GM18498 (cell line): ENCODE measurements at regions not wholly inside any gene's neighbourhood (a gene's known extent, or its start where the extent isn't known, plus 50 kb on each side); places are given as distances from the start of the nearest gene placed in this dataset.
"Not testable (repeated sequence)": the region's sequence is repeated elsewhere in the genome, so short reads cannot be mapped to it uniquely, and the experiment has no call there.

Experiments used
- ATAC-seq: cut with Tn5 transposase; IDR thresholded peaks from one replicate; pipeline ENCODE4 v1.9.1; 2021; ENCODE audit warnings: mild to moderate bottlenecking, moderate library complexity; ENCODE audit not compliant: unreplicated experiment

DNA sequence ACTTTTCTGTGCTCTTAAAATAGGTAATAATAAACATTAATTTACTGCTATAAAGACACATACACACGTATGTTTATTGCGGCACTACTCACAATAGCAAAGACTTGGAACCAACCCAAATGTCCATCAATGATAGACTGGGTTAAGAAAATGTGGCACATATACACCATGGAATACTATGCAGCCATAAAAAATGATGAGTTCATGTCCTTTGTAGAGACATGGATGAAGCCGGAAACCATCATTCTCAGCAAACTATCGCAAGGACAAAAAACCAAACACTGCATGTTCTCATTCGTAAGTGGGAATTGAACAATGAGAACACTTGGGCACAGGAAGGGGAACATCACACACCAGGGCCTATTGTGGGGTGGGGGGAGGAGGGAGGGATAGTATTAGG, 97.4 kb upstream of the NR5A2 start:
- ATAC-seq: not testable (repeated sequence)

DNA sequence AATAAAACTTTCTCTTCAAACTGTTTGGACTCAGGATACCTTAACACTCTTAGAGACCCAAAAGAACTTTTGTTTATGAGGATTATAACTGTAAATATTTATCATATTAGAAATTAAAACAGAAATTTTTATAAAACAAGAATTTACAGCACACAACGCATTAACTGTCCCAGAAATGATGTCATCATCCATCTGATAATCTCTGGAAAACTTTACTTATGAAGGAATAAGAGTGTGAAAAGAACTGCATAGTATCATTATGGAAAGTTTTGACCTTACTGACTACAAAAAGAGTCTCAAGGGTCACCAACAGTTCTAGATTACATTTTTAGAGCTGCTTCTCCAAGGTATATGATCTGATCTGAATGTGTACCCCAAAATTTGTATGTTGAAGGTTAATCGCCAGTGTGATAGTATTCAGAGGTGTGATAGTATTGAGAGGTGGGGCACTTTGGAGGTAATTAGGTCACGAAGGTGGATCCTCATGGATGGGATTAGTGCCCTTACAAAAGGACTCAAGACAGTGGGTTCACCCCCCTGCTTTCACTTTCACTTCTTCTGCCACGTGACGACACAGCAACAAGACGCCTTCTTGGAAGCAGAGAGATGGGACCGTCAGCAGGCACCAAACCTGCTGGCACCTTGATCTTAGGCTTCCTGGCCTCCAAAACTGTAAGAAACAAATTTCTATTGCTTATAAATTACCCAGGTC, 95.7 kb upstream of the NR5A2 start:
- no peak for ATAC-seq

DNA sequence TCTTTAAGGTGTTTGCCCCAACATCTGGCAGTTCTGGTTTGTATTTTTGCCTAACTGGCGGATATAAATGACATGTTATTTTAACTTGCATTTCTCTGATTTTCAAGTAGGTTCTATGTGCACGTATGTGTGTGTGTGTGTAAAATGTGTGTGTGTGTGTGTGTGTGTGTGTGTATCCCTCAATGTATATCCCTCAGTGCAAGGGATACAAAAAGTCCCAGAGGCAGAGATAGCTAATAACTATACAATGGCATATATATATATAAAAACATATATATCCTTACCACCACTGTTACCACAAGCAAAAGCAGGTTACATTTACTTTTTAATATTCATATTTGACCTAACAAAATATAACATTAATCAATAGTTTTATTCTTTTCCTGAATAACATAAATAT, 95.0 kb upstream of the NR5A2 start:
- no peak for ATAC-seq

DNA sequence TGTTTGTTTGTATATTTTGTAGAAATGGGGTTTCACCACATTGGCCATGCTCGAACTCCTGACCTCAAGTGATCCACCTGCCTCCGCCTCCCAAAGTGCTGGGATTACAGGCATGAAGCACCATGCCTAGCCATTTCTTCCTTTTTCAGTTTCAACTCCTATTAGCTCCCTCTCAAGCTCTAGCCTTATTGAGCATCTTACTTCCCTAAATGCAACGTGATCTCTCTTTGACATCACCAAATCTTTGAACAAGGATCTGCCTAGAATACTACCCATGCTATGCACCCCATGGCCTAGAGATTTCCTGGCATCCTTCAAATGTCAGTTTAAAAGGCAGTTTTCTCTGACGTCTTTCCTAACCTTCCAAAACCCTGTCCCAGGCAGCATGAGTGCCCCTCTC, 91.1 kb upstream of the NR5A2 start:
- ATAC-seq: no peak

DNA sequence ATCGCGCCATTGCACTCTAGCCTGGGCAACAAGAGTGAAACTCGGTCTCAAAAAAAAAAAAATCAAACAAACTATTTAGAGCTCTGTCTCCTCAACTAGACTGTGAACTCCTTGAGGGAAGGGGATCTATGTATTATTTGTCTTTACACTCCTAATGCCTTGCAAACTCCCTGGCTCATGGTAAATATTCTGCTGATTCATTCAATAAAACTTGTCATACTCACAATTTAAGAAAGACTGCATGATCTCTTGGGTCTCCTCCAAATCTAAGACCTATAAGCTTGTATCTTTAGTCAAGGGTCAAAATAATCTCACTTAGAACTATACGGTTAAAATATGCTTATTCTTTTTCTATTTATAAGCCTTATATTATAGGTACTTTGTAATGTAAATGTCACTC, 90.3 kb upstream of the NR5A2 start:
- ATAC-seq: no peak

DNA sequence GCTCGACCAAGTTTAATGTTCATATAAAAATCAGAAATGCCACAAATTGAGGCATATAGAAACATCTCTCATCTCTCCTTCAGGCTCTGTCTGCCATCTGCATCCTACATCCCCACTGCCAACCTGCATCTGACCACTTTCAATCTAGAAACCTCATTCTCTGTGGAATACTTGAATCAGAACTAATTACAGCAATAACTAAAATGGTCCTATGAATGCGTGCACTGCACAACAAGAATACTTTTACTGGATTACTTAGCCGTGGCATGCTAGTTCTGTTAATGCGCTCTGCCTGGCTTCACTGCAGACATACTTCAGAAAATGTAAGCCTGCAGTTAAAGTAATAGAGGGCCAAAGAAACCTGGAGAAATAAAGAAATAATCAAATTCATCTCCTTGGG, 89.8 kb upstream of the NR5A2 start:
- no peak for ATAC-seq

DNA sequence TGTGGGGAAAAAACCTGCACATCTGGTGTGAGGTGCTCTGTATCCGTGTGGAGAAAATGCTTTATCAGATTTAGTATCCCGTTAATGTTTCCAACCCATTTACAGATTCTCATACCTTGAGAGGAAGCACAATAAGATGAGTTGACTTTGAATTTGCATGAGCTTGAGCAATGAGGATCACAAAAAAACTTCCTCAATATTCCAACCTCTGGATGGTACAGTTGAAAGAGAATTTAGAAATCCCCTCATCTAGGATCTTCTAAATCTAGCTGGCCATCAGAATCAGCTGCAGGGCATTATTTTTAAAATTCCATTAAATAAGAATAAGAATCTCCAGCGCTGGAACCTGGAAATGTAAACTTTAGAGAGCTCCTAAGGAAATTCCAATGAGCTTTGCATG, 82.5 kb upstream of the NR5A2 start:
- ATAC-seq: no peak

DNA sequence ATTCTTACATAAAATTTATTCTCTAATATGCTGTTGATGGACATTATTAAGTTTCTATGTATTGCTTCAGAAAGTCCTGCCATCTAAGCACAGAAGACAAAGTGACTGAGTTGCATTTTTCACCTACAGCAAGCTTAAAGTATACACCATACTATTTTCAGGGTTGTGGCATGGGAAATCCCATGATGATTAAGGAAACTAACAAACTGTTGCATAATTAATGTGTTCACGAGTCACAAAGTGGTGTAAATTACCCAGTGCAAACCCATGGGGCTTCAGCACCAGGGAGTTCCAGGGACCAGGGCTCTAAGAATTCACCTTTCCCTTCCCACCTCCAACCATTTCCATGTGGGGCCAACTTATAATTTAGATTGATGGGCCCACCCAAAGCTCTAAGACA, 81.9 kb upstream of the NR5A2 start:
- ATAC-seq: no peak

DNA sequence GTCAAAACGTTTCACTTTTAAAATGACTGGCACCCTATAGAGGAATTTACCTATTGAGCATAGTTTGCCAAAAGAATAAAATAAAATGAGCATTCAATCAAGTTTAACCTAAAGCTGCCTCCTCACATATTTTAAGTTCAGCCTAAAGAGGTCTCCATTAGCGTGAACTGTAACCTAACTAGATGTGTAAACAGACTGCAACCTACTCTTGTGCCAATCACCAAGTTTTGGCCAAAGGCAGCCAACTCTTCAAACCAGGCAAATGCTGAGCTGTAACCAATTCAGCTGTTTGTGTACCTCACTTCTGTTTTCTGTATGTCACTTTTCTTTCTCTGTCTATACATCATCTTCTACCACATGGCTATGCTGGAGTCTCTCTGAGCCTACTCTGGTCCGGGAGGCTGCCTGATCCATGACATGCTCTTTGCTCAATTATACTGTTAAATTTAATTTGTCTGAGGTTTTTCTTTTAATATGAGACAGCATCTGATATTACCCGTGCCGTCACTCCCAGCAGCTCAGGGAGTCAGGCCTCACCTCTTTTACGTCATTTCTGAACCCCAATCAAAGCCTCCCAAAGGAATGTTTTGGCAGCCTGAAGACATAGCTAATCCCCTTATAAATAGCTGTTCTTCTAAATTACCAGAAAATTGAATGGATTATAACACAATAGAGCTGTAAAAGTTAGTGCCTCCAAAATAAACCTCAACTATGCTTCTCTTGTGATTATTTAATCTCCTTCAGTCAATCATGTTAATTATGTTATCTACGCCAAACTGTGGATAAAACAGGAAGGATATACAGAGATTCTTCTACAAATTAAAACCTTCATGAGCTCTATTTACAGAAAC, 81.0 kb upstream of the NR5A2 start:
- no peak for ATAC-seq

DNA sequence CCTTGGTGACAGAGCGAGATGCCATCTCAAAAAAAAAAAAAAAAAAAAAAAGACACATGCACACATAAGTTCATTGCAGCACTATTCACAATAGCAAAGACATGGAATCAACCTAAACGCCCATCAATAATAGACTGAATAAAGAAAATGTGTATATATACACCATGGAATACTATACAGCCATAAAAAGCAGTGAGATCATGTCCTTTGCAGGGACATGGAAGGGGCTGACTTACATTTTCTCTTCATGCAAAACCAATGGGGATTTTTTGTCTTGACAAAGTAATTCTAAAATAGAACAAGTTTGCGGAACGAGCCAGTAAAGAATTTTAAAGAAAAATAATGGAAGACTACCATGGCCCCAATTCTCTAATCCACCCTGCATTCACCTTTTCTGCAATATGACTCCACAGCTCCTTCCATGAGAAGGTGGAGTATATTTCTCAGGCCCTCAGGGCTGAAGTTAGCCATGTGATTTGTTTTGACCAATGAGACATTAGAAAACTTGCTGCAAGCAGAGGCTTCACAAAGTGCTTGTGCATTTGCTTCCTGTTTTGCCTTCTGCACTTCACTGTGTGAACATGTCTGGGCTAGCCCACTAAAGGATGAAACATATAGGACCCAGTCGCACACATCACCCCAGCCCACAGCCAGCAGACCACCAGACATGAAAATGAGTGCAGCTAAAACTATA, 78.8 kb upstream of the NR5A2 start:
- ATAC-seq: peak; percentile 65

DNA sequence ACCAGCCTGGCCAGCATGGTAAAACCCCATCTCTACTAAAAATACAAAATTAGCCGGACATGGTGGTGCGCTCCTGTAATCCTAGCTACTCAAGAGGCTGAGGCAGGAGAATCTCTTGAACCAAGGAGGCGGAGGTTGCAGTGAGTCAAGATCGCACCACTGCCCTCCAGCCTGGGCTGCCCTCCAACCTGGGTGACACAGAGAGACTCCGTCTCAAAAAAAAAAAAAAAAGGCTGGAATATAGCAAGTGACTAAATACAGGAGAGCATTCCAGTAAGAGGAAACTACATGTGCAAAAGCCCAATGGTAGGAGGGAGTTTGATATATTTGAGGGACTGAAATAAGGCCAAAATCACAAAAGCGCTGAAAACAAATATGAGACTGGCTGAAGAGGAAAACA, 76.5 kb upstream of the NR5A2 start:
- ATAC-seq: not testable (repeated sequence)

DNA sequence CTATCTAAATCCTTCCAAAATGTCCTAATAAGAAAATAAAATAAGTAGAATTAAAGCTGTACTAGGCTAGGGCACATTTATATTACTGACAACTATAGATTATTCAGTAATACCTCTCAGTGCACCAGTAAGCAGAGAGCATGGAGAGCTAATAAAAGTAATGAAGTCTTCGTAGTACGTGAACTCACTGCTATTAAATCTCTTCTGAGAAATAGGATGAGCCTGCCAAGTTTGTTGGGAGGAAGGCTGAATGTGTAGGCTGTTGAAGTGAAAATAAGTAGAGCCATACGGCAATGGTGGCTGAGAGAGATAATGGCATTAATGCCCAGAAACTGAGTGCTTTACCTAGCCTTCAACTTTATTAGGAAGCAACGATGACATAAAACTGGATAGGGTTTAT, 73.9 kb upstream of the NR5A2 start:
- ATAC-seq: no peak

DNA sequence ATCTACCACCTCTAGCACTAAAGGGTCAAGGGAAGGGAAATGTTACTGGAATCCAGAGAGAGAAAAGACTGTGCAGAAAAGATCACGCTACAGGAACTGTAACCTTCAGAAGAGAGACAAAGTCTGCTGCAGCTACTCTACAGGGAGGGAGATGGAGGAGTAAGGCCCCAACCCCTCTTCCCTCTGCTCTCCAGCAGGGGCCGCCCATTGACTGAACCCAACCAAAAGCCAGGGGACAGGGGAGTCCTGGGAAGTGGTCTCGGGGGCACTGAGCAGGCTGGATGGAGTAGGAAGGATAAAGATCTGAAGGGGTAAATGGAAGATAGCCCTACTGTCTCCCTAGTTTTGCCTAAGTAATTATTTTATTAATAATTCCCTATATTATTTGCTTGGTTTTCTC, 72.8 kb upstream of the NR5A2 start:
- ATAC-seq: no peak

DNA sequence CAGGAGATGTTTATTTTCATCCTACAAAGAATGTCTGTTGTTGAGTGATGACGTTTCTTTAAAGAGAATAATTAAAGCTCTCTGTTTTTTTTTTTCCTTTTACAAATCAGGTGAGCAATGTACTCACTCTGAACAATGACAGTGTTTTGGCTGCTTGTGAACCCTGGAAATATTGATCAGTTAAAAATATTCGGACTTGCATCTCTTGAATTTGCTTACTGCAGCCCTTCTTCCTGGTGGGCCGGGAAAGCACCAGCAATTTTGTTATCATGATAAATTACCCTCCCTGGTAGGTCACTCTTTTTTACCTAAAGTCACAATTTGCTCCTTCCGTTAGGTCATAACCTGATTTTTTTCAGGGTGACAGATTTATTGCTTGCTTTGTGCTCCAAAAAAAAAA, 72.3 kb upstream of the NR5A2 start:
- no peak for ATAC-seq

DNA sequence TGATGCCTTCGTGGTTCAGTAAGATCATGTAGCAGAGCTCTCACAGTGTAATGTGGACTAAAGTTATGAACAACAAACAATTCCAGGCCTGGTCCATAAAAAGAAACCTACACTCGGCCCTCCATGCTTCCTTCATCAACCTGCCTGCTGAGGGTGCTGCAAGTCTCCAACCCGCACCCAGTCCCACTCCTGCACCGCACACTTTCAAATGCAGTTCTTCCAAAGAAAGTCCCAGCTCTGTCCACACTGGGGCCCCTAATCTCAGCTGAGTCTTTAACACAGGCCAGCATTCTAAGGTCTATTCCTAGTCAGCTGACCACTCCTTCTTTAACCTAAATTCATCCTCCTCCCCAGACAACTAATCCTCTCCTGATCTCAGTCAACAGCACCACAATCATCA, 71.5 kb upstream of the NR5A2 start:
- no peak for ATAC-seq

DNA sequence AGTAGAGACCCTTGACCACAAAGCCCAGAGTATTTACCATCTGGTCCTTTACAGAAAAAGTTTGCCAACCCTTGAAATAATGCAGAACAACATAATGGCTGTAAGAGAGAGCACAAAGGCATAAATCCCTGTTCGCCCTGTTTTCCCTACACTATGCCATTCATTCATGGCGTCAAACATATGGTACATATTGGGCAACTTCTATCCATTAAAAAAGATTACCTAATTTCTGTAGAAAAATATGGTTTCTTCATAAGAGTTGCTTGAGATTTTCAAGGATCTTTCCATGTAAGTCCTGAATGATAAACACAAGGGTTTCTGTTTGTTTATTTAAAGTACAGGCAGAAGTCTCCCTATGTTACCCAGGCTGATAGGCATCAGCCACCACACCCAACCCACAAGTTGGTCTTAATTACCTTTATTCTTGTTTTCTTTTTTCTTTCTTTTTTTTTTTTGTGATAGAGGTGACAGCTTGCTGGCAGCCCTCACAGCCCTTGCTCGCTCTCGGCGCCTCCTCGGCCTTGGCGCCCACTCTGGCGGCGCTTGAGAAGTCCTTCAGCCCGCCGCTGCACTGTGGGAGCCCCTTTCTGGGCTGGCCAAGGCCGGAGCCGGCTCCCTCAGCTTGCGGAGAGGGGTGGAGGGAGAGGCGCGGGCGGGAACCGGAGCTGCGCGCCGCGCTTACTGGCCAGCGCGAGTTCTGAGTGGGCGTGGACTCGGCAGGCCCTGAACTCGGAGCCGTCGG, 68.3 kb upstream of the NR5A2 start:
- ATAC-seq: no peak

DNA sequence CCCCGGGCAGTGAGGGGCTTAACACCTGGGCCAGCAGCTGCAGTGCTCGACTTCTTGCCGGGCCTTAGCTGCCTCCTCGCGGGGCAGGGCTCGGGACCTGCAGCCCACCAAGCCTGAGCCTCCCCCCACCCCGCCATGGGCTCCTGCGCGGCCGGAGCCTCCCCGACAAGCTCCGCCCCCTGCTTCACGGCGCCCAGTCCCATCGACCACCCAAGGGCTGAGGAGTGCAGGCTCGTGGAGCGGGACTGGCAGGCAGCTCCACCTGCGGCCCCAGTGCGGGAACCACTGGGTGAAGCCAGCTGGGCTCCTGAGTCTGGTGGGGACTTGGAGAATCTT, 67.8 kb upstream of the NR5A2 start:
- ATAC-seq: no peak

DNA sequence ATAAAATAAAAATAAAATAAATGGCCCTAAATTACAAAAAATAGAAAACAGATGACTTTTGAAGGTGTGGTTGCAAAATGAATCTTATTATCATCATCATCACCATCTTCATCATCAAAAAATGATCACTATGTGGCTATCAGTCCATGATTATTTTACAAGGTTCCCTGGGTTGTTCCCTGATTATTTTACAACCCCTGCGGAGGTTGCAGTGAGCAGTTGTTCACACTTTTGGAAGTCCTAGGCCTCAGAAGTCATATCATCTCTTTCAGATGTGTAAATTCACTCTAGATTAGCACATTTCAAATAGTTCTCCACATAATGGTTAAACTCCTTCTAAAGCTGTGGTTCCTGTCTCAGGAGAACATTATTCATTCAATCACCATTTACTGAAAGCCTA, 57.4 kb upstream of the NR5A2 start:
- ATAC-seq: no peak

DNA sequence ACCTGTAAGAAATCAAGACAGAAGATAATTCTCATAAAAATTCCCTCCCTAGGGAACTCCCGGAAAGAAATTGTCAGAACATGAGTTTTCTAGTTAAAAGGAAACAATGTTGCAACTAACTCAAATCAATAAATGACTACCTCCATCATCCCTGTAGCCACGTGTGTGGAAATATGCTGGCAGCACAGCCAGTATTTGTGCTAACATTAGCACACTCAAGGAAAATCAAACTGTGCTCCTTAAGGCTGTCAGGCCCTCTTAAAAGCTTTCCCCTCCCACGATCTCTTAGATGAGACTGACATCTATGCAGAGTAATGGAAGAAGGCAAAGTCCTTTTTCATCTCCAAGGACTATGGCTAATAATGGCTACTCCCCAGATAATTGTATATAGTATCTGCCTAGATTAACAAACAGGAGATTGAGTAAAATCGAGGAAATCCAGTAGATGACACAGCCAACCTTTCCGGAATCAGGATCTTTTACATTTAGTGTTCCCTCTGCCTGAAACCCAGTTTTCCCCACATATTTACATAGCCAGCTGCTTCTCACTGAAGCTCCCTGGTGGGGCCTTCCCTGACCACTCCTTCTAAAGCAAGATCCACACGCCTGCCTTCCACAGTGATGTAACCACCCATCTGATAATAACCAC, 50.9 kb upstream of the NR5A2 start:
- ATAC-seq: no peak
